GM08714 (cell line): ENCODE measurements at regions not wholly inside any gene's neighbourhood (a gene's known extent, or its start where the extent isn't known, plus 50 kb on each side); places are given as distances from the start of the nearest gene placed in this dataset.

Source experiments
- H3K4me3 ChIP-seq: fragments of 200-500 bp; sonication (Bioruptor generic); 2 replicates; pipeline ENCODE4 v1.5.1; 2014; ENCODE audit warnings: mild to moderate bottlenecking, low read length, inconsistent platforms
- ZNF274 ChIP-seq: IDR thresholded peaks from 2 replicates; pipeline ENCODE4 v1.6.1; 2012; ENCODE audit warnings: mild to moderate bottlenecking, low read depth, low read length

DNA sequence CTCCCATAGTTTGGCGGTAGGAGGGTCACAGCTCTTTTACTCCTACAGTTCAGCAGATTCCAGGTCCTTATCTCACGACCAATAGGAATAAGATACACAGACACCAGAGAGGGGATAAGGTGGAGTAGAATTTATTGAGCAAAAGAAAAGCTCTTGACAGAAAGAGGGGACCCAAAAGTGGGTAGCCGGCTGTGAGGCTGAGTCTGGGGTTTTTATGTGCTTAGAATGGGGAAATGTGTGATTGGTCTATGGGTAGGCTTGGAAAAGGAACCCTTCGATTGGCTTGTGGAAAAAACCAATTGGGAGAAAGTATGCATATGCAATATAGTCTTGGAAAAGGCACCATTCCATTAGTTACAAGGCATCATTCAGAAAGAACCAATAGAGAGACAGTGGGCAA, 1356.9 kb upstream of the SPRY2 start:
- H3K4me3 ChIP-seq = no peak overlapping the region
- no peak for TF ChIP-seq ZNF274

DNA sequence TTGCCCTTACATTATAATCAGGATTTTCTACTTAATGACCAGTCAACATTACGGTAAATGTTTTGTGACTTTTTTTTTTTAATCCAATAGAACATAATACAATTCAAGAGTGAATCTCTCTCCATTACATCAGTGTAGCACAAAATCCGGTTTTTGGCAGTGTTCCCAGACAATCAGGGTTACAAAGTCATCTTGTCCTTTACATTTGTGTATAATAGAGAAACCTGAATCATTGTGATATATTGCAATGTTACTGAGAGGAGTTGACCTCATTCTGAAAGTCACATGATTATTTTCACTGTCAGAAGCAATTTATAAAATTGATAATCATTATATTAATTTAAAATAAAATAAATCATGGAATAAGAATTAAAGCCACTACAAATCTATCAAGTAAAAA, 1346.0 kb upstream of the SPRY2 start:
- no peak overlapping the region for H3K4me3 ChIP-seq
- TF ChIP-seq ZNF274 = no peak

- TF ChIP-seq ZNF274 = no peak
- H3K4me3 ChIP-seq = no peak overlapping the region
These were observed 1342.6 kb upstream of the SPRY2 start for GRCh38 chr13:81683521-81683920.

DNA sequence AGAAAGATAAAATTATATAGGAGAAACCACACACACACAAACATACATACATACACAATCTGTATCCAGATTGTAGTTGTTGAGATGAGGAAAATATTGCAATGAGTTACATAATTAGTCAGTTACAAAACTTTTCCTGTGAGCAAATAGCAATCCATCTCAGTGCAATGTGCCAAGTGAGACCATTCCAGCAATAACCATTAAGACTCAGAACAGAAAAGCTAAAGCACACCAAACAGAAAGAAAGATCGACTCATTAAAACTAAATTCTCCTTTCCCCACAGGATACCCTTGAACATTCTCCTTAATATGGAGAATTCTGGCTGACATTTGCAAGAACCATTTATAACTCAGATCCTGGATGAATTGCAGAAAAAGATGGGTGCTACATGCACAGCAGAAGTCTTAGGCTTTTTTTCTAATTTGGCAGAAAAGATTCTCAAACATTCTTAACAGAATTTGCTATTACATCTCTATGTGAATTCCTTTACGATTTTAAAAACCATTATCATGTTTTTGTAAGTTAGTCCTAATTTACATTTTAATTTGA, 1341.2 kb upstream of the SPRY2 start:
- no peak for TF ChIP-seq ZNF274
- H3K4me3 ChIP-seq = no peak overlapping the region

- H3K4me3 ChIP-seq = no peak overlapping the region
- TF ChIP-seq ZNF274 = no peak
These were observed 1336.9 kb upstream of the SPRY2 start for GRCh38 chr13:81677857-81678256.

DNA sequence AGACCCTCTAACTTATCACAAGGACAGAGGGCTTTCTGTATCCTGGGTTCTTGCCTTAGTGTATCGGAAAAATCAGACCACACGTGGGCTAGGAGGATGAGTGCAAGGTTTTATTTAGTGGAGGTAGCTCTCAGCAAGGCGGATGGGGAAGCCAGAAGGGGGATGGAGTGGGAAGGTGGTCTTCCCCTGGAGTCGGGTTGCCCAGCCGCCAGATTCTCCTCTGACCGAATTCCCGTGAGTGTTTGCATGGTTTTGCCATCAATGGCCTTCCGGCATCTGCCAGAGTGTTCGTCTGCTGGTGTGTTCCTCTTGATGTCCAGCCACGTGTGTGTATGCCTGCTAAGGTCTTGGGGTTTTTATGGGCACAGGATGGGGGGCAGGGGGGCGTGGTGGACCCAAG, 1335.1 kb upstream of the SPRY2 start:
- no peak for TF ChIP-seq ZNF274
- no peak overlapping the region for H3K4me3 ChIP-seq

GRCh38 chr13:81671064-81671463, 1330.1 kb upstream of the SPRY2 start:
- no peak overlapping the region for H3K4me3 ChIP-seq
- no peak for TF ChIP-seq ZNF274

- no peak overlapping the region for H3K4me3 ChIP-seq
- no peak for TF ChIP-seq ZNF274
These were observed 1329.1 kb upstream of the SPRY2 start for GRCh38 chr13:81670048-81670447.

DNA sequence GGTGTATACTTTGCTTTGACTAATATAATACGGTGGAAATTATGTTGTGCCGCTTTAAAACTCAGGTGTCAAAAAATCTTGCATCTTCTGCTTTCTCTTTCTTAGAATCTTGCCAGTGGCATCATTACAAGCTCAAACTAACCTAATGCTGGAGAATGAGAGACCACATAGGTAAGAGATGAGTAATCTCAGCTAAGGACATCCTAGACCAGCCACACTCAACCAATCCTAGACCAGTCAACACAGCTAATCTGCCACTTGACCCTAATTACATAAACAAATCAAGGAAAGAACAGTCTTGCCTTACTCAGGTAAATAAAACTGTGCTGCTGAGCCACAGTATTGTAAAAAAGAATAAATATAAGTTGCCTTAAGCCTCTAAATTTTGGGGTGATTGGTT, 1323.9 kb upstream of the SPRY2 start:
- no peak for TF ChIP-seq ZNF274
- no peak overlapping the region for H3K4me3 ChIP-seq

- H3K4me3 ChIP-seq = no peak overlapping the region
- TF ChIP-seq ZNF274 = no peak
These were observed 1319.1 kb upstream of the SPRY2 start for GRCh38 chr13:81659984-81660383.

DNA sequence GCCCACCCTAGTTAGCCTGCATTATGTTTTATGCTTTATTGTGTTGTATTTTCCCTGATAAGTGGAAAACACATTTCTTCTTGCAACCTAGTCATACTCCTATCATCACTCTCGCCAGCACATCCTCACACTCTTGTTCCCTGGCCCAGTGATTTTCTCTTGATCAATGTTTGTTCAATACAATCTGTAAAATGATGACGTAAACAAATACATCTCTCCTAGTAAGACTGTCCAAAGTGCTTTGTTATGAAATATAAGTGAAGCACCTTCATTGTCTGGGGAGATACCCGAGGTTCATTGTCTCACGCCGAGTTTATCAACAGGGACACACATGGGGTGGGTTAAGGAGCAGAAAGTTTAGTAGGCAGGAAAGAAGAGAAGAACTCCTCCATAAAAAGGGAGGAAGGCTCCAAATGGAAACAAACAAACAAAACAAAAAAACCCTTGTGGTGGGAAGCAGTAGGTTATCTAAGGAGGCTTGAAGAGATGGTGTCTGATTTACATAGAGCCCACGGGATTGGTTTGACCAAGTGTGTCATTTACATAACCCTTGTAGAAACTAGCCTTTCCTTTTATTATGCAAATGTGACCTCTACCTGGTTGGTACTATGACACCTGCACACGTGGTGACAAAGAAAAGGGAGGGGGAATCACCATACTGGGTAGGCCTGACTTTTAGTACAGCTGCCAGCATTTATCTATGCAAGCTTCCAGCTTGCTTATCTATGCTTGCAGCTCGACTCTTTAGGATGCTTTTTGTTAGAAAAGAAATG, 1317.9 kb upstream of the SPRY2 start:
- no peak overlapping the region for H3K4me3 ChIP-seq
- no peak for TF ChIP-seq ZNF274

DNA sequence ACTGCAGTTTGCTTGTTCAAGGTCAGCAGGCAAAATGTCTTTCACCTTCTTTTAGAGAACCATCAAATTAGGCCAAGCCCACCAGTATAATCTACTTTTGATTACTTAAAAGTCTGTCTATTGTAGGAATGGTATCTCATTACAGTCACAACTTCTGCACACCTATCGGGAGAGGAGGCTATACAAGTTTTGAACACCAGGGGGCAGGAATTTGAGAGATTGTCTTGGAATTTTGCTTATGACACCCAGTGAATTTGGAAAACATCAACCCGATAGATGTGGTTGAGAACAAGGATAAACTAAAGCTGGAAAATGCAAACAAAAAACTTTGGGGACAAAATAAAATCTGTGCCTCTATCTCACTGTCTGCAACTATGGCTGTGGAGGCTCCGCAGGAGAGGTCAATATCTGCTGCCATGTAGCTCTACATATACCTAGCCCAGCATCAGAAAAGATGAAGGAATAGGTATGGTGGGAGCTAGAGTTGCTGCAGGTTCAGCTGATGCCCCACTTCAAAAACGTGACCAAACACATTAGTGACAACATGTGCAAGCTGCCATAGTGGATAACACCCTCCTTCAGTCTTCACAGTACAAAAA, 1299.2 kb upstream of the SPRY2 start:
- no peak for TF ChIP-seq ZNF274

GRCh38 chr13:81637457-81637856, 1296.5 kb upstream of the SPRY2 start:
- no peak for TF ChIP-seq ZNF274
- no peak overlapping the region for H3K4me3 ChIP-seq

More for the DNA sequence above, 1299.2 kb upstream of the SPRY2 start:
- no peak overlapping the region for H3K4me3 ChIP-seq

DNA sequence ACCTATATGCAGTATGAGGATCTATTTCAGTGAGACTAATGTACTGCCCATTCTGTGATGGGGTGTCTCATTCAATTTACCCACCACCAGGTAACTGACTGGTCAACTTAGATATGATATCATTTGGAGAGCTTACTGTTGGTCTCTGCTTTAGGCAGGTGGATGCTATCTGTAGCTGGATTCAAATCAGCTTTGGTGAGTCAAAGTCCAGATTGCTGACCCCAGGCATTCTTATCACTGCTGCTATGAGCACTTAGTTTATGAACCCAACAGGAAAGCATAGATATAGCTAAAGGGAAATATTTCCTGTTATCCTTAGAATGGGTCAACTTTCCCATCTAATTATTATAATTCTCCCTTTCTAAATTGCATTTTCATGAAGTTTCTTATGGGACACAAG, 1295.2 kb upstream of the SPRY2 start:
- H3K4me3 ChIP-seq = no peak overlapping the region
- no peak for TF ChIP-seq ZNF274

DNA sequence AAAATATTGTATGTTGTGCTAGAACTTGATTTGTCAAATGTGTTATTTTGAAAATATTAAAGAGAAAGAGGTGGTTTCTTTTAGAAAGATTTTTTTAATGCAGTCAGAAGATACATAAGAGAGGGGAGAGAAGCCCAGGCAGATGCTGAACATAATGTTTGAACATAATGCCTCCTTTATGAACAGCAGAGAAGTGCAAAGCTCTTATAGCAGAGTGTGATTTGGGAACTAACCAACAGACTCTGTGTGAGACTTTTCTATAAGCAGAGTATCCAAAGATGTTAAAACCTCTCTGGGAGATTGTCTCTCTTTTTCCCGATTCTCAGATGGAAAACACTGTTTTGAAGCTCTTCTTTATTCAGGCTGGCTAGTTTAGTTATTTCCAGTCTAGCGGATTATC, 1274.1 kb upstream of the SPRY2 start:
- TF ChIP-seq ZNF274 = no peak
- no peak overlapping the region for H3K4me3 ChIP-seq

- TF ChIP-seq ZNF274 = no peak
- no peak overlapping the region for H3K4me3 ChIP-seq
These were observed 1269.7 kb upstream of the SPRY2 start for GRCh38 chr13:81610644-81611043.

DNA sequence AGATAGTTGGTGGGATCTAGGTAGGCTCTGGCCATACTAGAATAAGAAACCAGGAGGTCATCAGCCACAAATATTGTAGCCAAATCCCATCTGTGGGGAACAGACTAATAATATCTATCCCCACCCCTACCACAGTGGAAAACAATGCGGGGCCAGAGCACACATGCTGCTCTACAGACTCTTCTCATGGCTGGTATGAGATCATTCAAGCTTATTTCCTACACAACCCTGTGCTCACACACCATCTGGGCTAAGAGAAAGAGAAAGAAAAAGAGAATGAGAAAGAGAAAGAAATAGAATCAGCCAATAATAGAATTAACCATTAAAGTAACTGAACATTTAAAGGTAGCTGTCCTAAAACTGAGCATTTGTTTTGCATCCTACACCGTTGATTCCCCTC, 1268.4 kb upstream of the SPRY2 start:
- H3K4me3 ChIP-seq = no peak overlapping the region
- TF ChIP-seq ZNF274 = no peak
